HG03135 (cell line): ENCODE measurements at regions not wholly inside any gene's neighbourhood (a gene's known extent, or its start where the extent isn't known, plus 50 kb on each side); places are given as distances from the start of the nearest gene placed in this dataset.

ENCODE experiments used
- ATAC-seq: cut with Tn5 transposase; IDR thresholded peaks from one replicate; pipeline ENCODE4 v1.9.1; 2021; ENCODE audit warnings: mild to moderate bottlenecking, moderate library complexity; ENCODE audit not compliant: unreplicated experiment

DNA sequence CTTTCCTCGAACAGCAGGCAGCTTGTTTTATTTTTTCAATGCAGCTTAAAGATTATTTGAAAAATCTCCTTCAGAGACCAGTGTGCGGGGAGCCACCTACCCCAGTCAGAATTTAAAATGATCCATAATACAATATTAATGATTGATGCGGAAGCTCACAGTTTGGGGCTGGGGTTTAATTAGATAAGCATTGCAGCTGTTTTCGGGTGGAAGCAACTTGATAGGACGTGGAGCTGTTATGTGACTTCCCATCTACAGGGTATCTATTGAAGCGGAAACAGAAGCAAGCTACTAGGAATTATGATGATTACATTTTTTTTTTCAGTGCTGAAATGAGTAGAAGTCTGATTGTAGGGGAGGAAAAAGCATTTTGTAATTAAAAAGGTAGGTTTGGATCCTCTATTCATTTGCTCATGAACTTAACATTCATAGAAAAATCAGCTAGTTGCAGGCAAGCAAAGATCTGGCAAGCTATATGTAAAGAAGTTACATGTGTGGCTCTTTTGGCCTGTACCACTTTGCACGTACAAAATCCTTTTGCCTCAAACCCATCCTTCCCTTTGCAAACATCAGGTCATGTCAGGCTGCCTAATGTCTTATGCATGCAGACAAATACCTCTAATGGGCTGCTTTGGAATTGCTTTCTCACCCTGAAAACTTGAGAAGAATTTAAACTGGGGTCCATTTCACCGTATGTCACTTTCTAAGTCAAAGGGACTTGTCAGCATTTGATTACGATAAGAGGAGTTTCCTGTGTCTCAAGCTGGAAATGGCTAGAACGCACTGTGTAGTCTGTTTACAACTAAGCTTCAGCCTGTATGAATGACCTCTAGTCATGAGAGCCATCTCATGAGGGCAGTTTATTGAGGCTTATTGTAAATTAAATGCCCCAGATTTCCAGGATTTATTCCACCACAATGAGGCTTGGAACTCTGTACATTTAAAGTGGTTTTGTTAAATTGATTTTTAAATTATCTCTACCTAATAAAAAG, 267.1 kb upstream of the TMTC4 start:
- ATAC-seq: no peak

DNA sequence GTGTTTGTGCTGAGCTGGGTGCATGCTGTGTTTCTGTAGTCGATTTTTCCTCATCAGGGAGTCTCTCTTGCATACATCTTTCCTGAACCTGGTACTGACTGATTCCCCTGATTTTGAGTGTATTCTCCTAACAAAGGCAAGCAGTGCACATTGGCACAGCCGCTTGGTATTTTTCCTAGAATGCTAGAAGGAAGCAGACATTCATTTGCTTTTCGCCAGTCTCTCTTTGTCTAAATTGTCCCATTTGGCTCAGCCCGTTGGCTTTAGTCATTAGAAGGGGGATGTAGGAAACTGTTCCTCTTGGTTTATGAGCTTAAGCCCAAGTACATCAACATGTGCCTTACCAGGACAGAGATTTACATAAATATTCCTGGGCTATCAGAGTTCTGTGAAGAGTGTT, 266.1 kb upstream of the TMTC4 start:
- ATAC-seq: no peak

DNA sequence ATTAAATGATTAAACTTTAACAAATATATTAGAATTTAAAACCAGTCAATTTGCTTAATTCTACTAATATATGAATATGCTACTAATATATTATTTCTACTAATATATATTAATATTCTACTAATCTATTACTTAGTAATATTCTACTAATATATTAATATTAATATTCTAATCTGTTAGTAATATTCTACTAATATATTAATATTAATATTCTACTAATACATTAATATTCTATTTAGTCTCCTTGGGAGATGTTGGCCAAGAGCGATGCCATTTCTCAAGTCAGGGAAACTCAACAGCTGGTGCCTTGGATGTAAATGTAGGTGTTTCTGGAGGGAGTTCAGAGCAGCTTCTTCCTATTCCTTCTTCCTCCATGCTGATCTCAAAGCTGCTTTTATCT, 259.2 kb upstream of the TMTC4 start:
- no peak for ATAC-seq

DNA sequence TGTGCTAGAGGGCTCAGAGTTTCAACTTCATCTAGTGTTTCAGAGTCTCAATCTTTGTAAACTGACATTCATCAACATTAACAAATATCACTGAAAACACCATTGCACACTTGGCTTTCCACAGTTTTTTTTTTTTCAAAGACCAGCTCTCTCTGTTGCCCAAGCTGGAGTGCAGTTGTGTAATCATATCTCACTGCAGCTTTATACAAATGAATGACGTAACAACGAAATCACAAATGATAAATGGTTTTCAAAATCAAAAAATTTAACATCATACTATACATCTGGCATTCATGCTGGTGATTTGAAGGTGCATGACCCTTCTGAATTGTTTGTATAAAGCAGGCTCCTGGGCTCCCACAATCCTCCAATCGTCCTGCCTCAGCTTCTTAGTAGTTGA, 248.0 kb upstream of the TMTC4 start:
- ATAC-seq: no peak

DNA sequence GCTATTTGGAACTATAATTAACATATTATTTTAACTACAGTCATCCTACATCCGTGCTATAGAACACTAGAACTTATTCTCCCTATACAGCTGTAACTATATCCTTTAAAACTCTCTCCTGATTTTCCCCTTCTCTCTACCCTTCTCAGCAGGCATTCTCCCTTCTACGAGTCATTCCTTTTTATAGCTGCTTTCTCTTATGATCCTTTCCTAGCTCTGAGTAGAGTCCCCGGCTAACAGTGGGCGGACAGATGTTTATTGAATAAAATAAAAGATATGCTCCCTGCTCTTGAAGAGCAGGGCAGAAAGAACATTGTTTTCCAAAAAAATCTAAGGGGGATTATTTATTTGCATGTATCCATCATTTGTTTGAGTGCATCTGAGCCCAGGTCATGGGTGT, 246.5 kb upstream of the TMTC4 start:
- no peak for ATAC-seq

DNA sequence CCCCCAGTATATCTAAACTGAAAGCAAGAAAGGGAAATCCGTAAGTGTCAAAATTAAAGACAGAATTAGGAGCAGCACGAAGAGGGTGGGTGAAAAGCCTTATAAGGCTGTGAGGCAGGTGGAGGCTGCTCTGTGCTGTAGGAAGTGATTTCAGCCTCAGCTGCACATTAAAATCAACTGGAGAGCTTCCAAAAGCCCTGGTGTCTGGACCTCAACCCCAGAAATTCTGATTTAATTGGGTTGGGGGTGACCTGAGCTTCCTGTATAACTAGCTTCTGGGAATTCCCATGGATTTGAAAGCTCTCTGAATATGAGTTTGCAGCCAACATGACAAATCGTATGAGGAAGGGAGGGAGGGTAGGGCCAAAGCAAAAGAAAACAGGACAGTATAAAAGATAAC, 242.4 kb upstream of the TMTC4 start:
- no peak for ATAC-seq

DNA sequence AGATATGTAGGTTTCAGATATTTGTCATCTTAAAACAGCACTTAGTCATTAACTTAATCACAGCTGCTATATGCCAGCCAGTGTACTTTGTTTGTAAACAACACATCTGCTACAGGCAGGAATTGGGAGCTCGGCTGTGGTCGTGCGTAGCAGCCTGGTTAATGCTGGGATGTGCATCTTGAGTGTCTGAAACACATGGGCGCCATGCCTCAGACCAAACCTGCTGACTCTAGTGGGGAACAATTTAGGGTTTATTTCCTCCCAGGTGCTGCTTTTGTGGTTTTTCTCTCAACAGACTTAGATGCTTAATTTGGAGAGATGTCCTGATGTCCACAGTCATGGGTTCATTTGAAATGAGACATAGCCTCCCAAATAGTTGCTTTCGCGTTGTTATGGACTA, 238.5 kb upstream of the TMTC4 start:
- ATAC-seq: no peak

DNA sequence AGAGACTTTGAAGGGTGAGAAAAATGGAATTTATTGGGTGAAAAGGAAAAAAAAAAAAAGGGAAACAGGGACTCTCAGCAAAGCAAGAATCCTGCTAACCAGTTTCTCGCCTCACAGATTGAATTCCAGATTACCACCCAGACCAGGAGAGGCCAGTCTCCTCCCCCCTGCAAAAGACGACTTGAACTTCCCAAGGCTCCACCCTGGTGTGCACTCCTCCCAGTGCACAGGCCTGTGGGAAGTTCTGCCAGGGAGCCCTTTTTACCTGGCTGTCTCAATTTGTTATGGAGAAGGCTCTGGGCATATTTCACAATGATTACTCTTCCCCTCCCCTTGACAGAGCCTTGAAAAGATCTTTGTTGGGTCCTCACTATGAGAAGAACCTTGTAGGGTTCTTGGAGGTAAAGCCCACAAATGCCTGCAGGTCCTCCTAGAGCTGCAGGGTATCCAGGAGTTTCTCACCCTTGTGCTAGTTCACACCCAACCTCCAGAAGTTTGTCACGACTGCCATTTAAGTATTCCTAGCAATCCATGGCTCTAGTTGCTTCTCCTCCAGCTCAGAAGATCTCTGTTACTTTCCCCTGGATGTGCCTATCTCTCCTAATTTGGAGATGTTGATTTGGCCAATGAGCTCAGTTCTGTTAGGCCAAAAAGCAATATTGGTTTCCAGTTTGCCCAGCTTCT, 229.8 kb upstream of the TMTC4 start:
- ATAC-seq: no peak

DNA sequence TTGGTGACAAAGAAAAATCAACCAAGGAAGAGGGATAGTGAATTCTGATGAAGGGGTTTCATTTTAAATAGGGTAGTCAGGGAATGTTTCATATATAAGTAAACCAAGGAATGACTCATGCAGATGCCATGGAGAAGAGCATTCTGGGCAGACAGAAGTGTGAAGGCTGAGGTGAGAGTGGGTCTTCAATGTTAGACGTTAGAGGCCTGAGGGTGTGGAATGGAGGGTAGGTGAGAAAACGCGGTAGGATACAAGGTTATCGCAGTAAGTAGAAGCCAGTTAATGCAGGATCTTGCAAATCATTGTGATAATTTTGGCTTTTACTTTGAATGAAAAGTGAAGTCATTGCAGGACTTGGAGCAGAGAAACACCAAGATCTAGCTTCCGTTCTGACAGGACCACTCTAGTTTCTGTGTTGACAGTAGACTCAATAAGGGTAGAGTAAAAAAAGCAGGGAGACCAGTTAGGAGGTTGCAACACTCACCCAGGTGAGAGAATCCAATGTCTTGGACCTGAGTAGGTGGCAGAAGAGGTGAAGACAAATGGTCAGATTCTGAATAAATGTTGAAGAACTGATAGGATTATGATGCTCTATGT, 225.2 kb upstream of the TMTC4 start:
- ATAC-seq: no peak

DNA sequence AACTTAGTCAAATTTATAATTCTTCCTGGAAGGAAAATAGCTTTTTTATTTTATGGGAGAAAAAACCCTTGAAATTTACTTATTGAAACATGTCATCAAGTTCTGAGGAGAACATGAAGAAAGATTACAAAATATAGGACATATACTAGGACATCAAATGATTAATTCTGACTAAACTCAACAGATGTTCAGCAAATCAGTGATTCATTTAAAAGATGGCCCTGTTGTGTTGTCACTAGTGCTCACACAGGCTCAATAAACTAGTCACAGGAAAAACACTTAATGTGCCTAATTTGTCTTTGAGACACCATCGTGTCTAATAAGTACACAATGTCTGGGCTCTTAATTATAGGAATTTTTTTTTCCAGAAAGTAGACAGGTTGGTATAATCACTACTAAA, 223.8 kb upstream of the TMTC4 start:
- ATAC-seq: no peak

DNA sequence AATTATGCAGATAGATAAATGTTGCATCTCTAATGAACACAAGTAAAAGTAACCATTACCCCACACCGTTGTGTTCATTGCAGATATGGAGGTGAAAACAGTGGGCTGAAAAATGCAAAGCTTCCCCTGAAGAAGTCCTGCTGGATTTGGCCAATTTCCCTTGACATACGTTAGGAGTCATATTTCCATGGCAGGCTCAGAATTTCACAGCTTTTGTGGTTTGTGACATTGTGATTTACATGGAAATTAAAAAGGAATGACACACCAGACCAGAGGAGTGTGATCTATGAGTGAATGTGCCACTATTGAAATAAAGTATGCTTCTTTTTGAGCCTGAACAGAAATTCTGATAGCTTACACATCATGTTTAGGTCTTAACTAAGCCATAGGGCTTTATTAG, 221.1 kb upstream of the TMTC4 start:
- no peak for ATAC-seq

DNA sequence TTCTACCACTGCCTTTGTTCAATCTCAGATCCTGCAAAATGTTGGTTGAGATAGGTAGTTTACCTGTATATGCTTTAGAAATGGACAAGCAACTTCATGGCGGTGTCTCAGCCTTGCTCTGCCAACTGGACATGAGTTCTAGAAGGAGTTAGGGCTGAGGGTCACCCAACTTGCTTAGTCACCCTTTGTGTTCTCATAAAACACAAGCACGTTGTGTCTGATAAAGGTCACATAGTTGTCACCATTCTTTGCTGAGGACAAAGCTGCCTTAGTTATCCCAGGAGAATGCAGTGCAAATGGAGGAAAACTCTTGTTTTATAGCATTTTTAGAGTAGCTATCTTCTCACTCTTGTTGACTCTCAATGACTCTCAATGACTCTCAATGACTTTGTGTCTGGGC, 218.4 kb upstream of the TMTC4 start:
- no peak for ATAC-seq

DNA sequence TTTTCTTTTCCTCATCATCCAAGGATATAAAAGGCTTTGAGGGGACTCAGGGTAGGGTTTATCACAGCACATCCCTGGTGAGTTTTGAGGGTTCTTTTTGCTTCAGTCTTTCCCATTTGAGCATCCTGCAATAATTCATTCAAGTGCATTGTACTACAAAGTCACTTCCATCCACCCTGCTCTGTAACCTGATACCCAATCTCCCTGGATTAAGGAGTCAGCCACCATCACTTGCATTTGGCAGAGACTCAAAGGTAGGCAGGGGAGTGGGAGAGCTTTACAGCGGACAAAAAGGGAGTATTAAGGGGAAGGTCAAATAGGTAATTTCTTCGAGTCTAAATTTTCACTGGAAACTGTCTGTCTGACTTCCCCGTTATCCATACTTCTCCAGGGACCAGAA, 216.1 kb upstream of the TMTC4 start:
- no peak for ATAC-seq

DNA sequence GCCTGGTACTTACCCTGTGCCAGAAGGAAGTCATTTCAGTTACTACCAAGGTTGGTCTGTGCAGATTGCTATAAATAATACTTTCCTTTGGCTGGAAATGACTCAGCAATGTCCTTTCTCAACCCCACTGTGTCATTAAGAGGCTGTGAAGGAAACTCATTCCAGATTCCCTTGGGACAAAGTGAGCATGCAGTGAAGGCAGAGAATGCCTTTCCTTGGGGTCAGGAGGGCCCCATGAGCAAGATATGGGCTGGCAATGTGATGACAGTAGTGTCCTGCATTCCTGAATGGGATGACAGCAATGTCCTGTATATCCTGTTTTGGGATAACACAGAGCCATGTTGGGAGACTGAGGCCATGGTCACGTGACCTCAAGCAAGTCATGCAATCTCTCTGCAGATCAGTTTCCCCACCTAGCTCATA, 213.1 kb upstream of the TMTC4 start:
- no peak for ATAC-seq

DNA sequence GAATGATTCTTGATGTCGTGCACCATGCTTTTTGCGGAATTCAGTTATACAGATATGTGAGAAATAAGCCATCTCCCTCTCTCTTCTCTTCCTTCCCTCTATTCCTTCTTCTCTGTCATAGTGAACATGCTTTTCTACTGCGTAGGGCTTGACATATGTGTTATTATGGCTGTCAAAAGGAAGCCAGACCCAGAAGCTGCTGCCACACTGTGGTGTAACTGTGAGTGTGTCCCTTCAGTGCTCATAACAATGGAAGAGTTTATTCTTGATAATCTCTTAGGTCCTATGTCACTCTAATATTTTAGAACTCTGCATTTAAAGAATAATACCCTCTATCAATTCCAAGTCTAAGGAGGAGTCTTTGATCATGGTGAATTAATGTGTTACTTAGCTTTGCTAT, 208.9 kb upstream of the TMTC4 start:
- no peak for ATAC-seq

DNA sequence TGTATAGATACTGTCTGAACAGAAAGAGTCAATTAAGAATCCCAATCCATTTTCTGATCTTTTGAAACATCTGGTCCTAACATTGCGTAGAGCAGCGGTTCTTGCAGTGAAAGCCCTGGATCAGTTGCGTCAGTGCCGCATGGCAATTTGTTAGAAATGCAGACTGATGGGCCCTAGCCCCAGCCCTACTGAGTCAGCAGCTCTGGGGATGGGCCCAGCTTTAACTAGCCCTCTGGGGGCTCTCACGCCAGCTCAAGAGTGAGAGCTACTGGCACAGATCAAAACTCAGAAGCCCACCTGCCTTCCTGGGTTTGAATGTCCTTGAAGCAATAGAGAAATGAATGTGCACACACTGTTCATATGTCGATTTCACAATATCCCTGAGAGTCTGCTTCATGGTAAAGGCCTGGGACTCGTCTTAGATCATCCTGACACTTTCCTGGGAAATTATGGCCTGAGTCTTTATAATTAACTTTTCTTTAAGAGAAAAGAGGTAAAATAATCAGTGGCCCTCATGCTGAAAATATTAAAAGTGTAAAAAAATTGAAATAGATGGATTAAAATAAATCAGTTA, 206.8 kb upstream of the TMTC4 start:
- no peak for ATAC-seq

DNA sequence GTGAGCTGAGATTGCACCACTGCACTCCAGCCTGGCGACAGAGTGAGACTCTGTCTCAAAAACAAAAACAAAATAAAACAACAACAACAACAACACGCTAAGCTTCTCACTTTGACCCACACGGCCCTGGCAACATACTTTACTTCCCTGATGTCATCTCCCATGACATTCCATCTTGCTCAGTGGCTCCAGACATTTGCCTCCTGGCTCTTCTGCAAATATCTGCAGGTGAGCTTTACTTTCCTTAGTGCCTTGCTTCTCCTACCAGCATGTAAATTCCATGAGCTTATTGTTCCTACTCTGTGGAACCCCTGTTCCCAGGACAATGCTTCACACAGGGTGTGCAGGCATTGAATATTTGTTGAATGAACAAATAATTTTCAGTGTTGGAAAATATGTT, 205.6 kb upstream of the TMTC4 start:
- no peak for ATAC-seq

DNA sequence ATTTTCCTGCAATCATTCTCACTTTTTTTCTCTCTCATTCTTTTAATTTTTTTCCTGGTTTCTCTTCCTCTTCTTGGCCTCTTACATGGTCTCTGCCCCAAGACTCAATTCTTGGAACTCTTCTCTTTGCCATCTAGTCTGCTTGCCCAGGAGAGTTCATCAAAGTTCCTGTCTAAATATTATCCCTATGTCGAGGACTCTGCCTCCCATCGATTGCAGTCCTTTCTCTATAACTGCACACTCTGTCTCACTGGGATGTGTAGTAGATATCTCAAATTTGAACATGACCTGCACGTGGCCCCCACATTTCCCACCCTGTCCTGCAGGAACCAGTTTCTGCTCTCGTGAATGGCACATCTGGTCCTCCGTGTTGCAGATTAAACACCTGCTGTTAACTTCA, 204.7 kb upstream of the TMTC4 start:
- ATAC-seq: no peak

DNA sequence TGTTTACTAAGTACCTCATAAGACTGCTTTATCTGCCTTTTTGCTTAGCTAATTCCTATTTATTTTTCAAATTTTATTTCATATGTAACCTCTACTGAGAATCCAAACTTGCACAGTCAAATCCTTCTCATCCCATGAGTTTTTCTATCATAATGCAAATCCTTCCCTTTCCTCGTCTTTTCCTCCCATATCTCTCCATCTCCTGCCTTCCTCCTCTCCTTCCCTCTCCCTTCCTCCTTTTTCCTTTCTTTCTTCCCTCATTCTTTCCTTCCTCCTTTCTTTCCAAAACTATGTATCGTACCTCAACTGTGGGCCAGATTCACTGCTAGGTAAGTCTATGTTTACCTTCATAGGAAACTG, 201.4 kb upstream of the TMTC4 start:
- no peak for ATAC-seq

DNA sequence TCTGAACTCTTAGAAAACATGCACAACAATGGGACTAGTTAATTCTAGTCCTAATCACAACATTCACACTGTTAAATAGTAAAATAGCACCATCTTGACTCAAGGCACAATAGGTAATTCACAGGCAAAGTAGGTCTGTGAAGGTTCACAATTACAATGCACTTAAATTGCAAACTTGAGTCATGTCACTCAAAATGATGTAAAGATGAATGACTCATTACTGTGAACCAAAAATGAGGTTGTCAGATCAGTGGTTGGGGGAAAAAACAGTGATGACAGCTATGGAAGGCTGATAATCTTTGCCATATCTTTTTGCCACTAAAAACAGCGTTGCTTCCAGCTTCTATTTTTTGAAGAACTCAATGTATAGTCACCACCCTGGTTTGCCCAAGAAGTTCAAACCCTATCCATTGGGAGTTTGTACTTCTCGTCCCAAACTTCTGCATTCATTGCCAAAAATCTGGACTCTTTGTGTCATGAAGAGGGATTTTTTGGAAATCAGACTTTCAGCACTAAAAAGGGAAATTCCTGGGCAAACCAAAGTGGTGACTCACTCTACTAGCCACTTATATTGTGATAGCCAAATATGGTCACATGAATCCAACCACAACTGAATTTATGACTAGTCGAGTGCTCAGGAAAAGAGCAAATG, 200.9 kb upstream of the TMTC4 start:
- peak; percentile 60 for ATAC-seq

DNA sequence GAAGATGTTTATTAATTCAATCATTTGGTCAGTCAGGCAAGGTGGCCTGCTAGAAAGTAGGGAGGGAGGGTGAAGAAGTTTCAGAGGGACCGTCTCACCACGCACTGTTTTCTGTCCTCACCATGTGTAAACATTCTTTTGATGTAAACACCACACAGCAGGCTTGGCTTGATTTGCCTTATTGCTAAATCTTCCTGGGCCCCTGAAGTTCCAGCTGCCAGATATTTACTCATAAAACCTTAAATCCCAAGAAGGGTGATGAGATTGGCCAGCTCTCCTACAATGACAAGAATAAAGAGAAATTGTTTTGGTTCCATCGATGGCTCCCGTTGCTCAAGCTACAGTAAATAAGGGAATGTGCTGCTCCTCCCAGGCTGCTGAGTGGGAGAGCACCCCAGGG, 198.2 kb upstream of the TMTC4 start:
- ATAC-seq: no peak
